IMR-90 (cell line): ENCODE measurements at regions not wholly inside any gene's neighbourhood (a gene's known extent, or its start where the extent isn't known, plus 50 kb on each side); places are given as distances from the start of the nearest gene placed in this dataset.

Experiments
- ATAC-seq: fragments of 200-7000 bp; cut with Tn5 transposase; 2 replicates; pipeline ENCODE4 v1.9.1; 2020; ENCODE audit warnings: low read depth, mild to moderate bottlenecking, moderate library complexity
- BruUV-seq: library from RNA; stranded (reverse); fragments of 400-500 nt; replicated peaks from 2 replicates; lab custom pipeline; 2021; lab: Mats Ljungman, UMichigan
- CTCF ChIA-PET: fragments of 300-600 bp; formaldehyde crosslinking; extraction: SDS; loops from one replicate; lab custom pipeline; 2021; ENCODE audit warnings: antibody characterized with exemption; lab: Yijun Ruan, JAX
- POLR2A ChIA-PET: fragments of 300-600 bp; sonication (Branson Sonifier 250); formaldehyde crosslinking; loops from one replicate; lab custom pipeline; 2022; ENCODE audit warnings: antibody characterized with exemption; ENCODE audit not compliant: unreplicated experiment; lab: Charles Lee
- DNase-seq: peaks from one replicate; pipeline ENCODE4 v3.0.0; 2013
- H2AFZ ChIP-seq: replicated peaks from 2 replicates; pipeline ENCODE3; 2013; ENCODE audit warnings: low read length, mild to moderate bottlenecking; ENCODE audit not compliant: poor library complexity
- H2AK5ac ChIP-seq: 2 replicates; pipeline ENCODE4 v1.6.1; 2013; ENCODE audit warnings: low read depth, low read length, inconsistent platforms
- H2AK9ac ChIP-seq: replicated peaks from 2 replicates; pipeline ENCODE3; 2013; ENCODE audit warnings: mild to moderate bottlenecking, low read depth, low read length, moderate library complexity; ENCODE audit not compliant: poor library complexity
- H2BK120ac ChIP-seq: 2 replicates; pipeline ENCODE4 v1.6.1; 2013; ENCODE audit warnings: low read depth, low read length, inconsistent platforms
- H2BK15ac ChIP-seq: 3 replicates; pipeline ENCODE4 v1.6.1; 2013; ENCODE audit warnings: low read depth, low read length, inconsistent platforms
- H2BK20ac ChIP-seq: 2 replicates; pipeline ENCODE4 v1.6.1; 2013; ENCODE audit warnings: low read depth, mild to moderate bottlenecking, inconsistent platforms, low read length, moderate library complexity
- H2BK5ac ChIP-seq: 2 replicates; pipeline ENCODE4 v1.6.1; 2013; ENCODE audit warnings: mild to moderate bottlenecking, low read depth, low read length, inconsistent platforms; ENCODE audit not compliant: poor library complexity, severe bottlenecking
- H3K14ac ChIP-seq: replicated peaks from 2 replicates; pipeline ENCODE4 v1.6.1; 2013; ENCODE audit warnings: low read depth, low read length, inconsistent platforms
- H3K18ac ChIP-seq: 2 replicates; pipeline ENCODE4 v1.6.1; 2013; ENCODE audit warnings: low read depth, low read length, control low read depth
- H3K23ac ChIP-seq: 2 replicates; pipeline ENCODE4 v1.6.1; 2013; ENCODE audit warnings: low read depth, low read length, inconsistent platforms
- H3K27ac ChIP-seq: 2 replicates; pipeline ENCODE4 v1.5.1; 2013; ENCODE audit warnings: mild to moderate bottlenecking, control low read depth, low read length; ENCODE audit not compliant: insufficient read depth
- H3K27me3 ChIP-seq: 2 replicates; pipeline ENCODE4 v1.6.1; 2013; ENCODE audit warnings: low read length; ENCODE audit not compliant: control insufficient read depth, insufficient read depth
- H3K36me3 ChIP-seq: 2 replicates; pipeline ENCODE4 v1.6.1; 2013; ENCODE audit warnings: low read length, mixed read lengths; ENCODE audit not compliant: control insufficient read depth, insufficient read depth
- H3K4ac ChIP-seq: 2 replicates; pipeline ENCODE4 v1.6.1; 2013; ENCODE audit warnings: low read depth, low read length, inconsistent platforms
- H3K4me1 ChIP-seq: 2 replicates; pipeline ENCODE4 v1.6.1; 2013; ENCODE audit warnings: low read length, mixed read lengths; ENCODE audit not compliant: control insufficient read depth, insufficient read depth
- H3K4me2 ChIP-seq: 2 replicates; pipeline ENCODE4 v1.6.1; 2013; ENCODE audit warnings: low read depth, mild to moderate bottlenecking, control low read depth, low read length, moderate library complexity
- H3K4me3 ChIP-seq: 2 replicates; pipeline ENCODE4 v1.5.1; 2013; ENCODE audit warnings: low read depth, mild to moderate bottlenecking, control low read depth, low read length, moderate library complexity; ENCODE audit not compliant: insufficient read depth
- H3K56ac ChIP-seq: 2 replicates; pipeline ENCODE4 v1.6.1; 2013; ENCODE audit warnings: low read length, inconsistent platforms; ENCODE audit not compliant: insufficient read depth; ENCODE audit errors: extremely low read depth
- H3K79me1 ChIP-seq, 2 experiments: 2 replicates each; pipeline ENCODE4 v1.6.1; 2013; ENCODE audit warnings: low read length in 2 of 2, inconsistent platforms in 1 of 2, low read depth in 1 of 2
- H3K9ac ChIP-seq: 2 replicates; pipeline ENCODE4 v1.6.1; 2013; ENCODE audit warnings: low read depth, low read length, control low read depth
- H3K9me1 ChIP-seq: 2 replicates; pipeline ENCODE4 v1.6.1; 2013; ENCODE audit warnings: low read length, inconsistent platforms; ENCODE audit not compliant: insufficient read depth
- H3K9me3 ChIP-seq: 2 replicates; pipeline ENCODE4 v1.6.1; 2013; ENCODE audit warnings: low read length; ENCODE audit not compliant: control insufficient read depth, insufficient read depth
- H4K20me1 ChIP-seq: 2 replicates; pipeline ENCODE4 v1.6.1; 2013; ENCODE audit warnings: low read length, inconsistent platforms; ENCODE audit not compliant: insufficient read depth
- H4K5ac ChIP-seq: 2 replicates; pipeline ENCODE4 v1.6.1; 2013; ENCODE audit warnings: mild to moderate bottlenecking, low read depth, low read length, control low read depth
- H4K8ac ChIP-seq, 2 experiments: 2 replicates each; pipeline ENCODE4 v1.6.1; 2013; ENCODE audit warnings: low read depth in 2 of 2, low read length in 2 of 2, control low read depth in 1 of 2, inconsistent platforms in 1 of 2
- H4K91ac ChIP-seq: 2 replicates; pipeline ENCODE4 v1.6.1; 2013; ENCODE audit warnings: low read depth, low read length, inconsistent platforms; ENCODE audit not compliant: insufficient read depth
- BHLHE40 ChIP-seq: fragments of 150-350 bp; IDR thresholded peaks from 2 replicates; pipeline ENCODE4 v1.6.1; 2016; ENCODE audit warnings: mild to moderate bottlenecking, low read depth, low read length
- CEBPB ChIP-seq: IDR thresholded peaks from 2 replicates; pipeline ENCODE4 v1.6.1; 2012; ENCODE audit warnings: low read depth, low read length, improper control_type of control experiment
- CTCF ChIP-seq: conservative IDR thresholded peaks from 2 replicates; pipeline ENCODE4 v1.5.1; 2012; ENCODE audit warnings: mild to moderate bottlenecking, low read depth, low read length, improper control_type of control experiment
- ELK1 ChIP-seq: fragments of 150-350 bp; IDR thresholded peaks from 2 replicates; pipeline ENCODE4 v1.6.1; 2016; ENCODE audit warnings: low read depth, mild to moderate bottlenecking, low read length, moderate library complexity, borderline replicate concordance
- FOS ChIP-seq: fragments of 150-350 bp; IDR thresholded peaks from 2 replicates; pipeline ENCODE4 v1.6.1; 2016; ENCODE audit warnings: low read depth, low read length
- MAFK ChIP-seq: IDR thresholded peaks from 2 replicates; pipeline ENCODE4 v1.6.1; 2012; ENCODE audit warnings: low read depth, low read length, improper control_type of control experiment
- MAZ ChIP-seq: IDR thresholded peaks from 2 replicates; pipeline ENCODE4 v1.6.1; 2012; ENCODE audit warnings: low read depth, mild to moderate bottlenecking, low read length, improper control_type of control experiment, moderate library complexity, borderline replicate concordance
- MXI1 ChIP-seq: IDR thresholded peaks from 2 replicates; pipeline ENCODE4 v1.6.1; 2012; ENCODE audit warnings: low read depth, mild to moderate bottlenecking, low read length, moderate library complexity, borderline replicate concordance
- NFE2L2 ChIP-seq: fragments of 150-350 bp; IDR thresholded peaks from 2 replicates; pipeline ENCODE4 v1.6.1; 2016; ENCODE audit warnings: low read depth, mild to moderate bottlenecking, low read length
- POLR2A ChIP-seq: IDR thresholded peaks from 2 replicates; pipeline ENCODE4 v1.6.1; 2012; ENCODE audit warnings: mild to moderate bottlenecking, low read depth, low read length
- RAD21 ChIP-seq: IDR thresholded peaks from 2 replicates; pipeline ENCODE4 v1.6.1; 2012; ENCODE audit warnings: low read length, improper control_type of control experiment
- RFX5 ChIP-seq: IDR thresholded peaks from 2 replicates; pipeline ENCODE4 v1.8.0; 2012; ENCODE audit warnings: low read depth, mild to moderate bottlenecking, low read length, moderate library complexity
- WGBS, 2 experiments: methylation state at CpG; one replicate each; pipeline versions ENCODE4 v1.1.5 to v1.1.7; 2013; ENCODE audit warnings: missing lambda C conversion rate in 2 of 2; ENCODE audit not compliant: insufficient read length in 1 of 2; ENCODE audit errors: extremely low coverage in 2 of 2; 5-methylcytosine and 5-hydroxymethylcytosine counted together
- dilution Hi-C: fragments of 300-500 bp; cut with HindIII; formaldehyde crosslinking; loops from one replicate; pipeline ENCODE4 v1.14.3; 2018; ENCODE audit warnings: low sequenced_read_pairs; ENCODE audit not compliant: unreplicated experiment
- in situ Hi-C: fragments of 300-500 bp; cut with MboI; formaldehyde crosslinking; loops from 3 replicates; pipeline ENCODE4 v1.14.3; 2019; ENCODE audit warnings: low sequenced_read_pairs, inconsistent platforms, mixed read lengths
- intact Hi-C: fragments of 100-400 bp; cut with micrococcal nuclease; formaldehyde crosslinking; loops from 2 replicates; pipeline ENCODE4 v1.10.0; 2022

- Histone ChIP-seq H4K91ac (no peak overlapping the region), H3K9ac (no peak overlapping the region), H3K4ac (no peak overlapping the region), H4K5ac (no peak overlapping the region), H3K27me3 (no peaks in the 10 kb centered on the region), H3K4me3 (no peak overlapping the region), H4K20me1 (no peaks in the 10 kb centered on the region), H4K8ac (no peak overlapping the region), H3K36me3 (no peaks in the 10 kb centered on the region), H3K18ac (no peak overlapping the region), H3K4me2 (no peak overlapping the region), H3K9me3 (peaks cover 58% of the 10 kb centered on the region), H3K9me1 (no peaks in the 10 kb centered on the region), H2AK9ac (no peak overlapping the region), H3K14ac (no peak overlapping the region), H2AFZ (no peak overlapping the region), H3K23ac (no peak overlapping the region), H3K27ac (no peak overlapping the region), H3K4me1 (no peaks in the 10 kb centered on the region), H2BK20ac (no peak overlapping the region), H2BK5ac (no peak overlapping the region), H2BK15ac (no peak overlapping the region), H2BK120ac (no peak overlapping the region), H3K56ac (no peak overlapping the region), H2AK5ac (no peak overlapping the region), H3K79me1 (no peaks in the 10 kb centered on the region)
- CTCF ChIA-PET, result no interaction called here
- intact Hi-C loops, result no loop called here
- dilution Hi-C loops, result no loop called here
- POLR2A ChIA-PET, result no interaction called here
- WGBS, 2 experiments, result no CpG with 5 or more reads among the region's 13 CpGs
- in situ Hi-C loops, result no loop called here
- no peak for ATAC-seq
- DNase-seq, result no peak
- no peak for TF ChIP-seq ELK1
- TF ChIP-seq BHLHE40, result no peak
- no peak for TF ChIP-seq FOS
- TF ChIP-seq CTCF, result no peak
- no peak for TF ChIP-seq RFX5
- TF ChIP-seq POLR2A, result no peak
- TF ChIP-seq MXI1, result no peak
- no peak for TF ChIP-seq RAD21
- no peak for TF ChIP-seq NFE2L2
- TF ChIP-seq MAFK, result no peak
- TF ChIP-seq MAZ, result no peak
- TF ChIP-seq CEBPB, result no peak
- BruUV-seq, result no TSS peak
These were observed 373.3 kb upstream of the MKI67 start for GRCh38 chr10:128499486-128499885.
